UCSD-AML1 (cell line): ENCODE measurements at regions not wholly inside any gene's neighbourhood (a gene's known extent, or its start where the extent isn't known, plus 50 kb on each side); places are given as distances from the start of the nearest gene placed in this dataset.
"Not testable (repeated sequence)": the region's sequence is repeated elsewhere in the genome, so short reads cannot be mapped to it uniquely, and the experiment has no call there.

Experiments used
- DNase-seq: peaks from one replicate; lab custom pipeline; 2025; ENCODE audit not compliant: unreplicated experiment; lab: John Stamatoyannopoulos, UW

GRCh38 chr9:38257626-38258215 lies 134.8 kb upstream of the ALDH1B1 start:
- DNase-seq: no peak

- DNase-seq: no peak
These were observed 136.0 kb upstream of the ALDH1B1 start for GRCh38 chr9:38256461-38256860.

GRCh38 chr9:38255599-38255998 lies 136.9 kb upstream of the ALDH1B1 start:
- DNase-seq: no peak

GRCh38 chr9:38254756-38255155 lies 137.7 kb upstream of the ALDH1B1 start:
- no peak for DNase-seq

GRCh38 chr9:38254151-38254550 lies 138.4 kb upstream of the ALDH1B1 start:
- no peak for DNase-seq

GRCh38 chr9:38253200-38253599 lies 139.3 kb upstream of the ALDH1B1 start:
- no peak for DNase-seq

- DNase-seq: no peak
These were observed 141.3 kb upstream of the ALDH1B1 start for GRCh38 chr9:38251036-38251860.

- DNase-seq: no peak
These were observed 142.0 kb upstream of the ALDH1B1 start for GRCh38 chr9:38250279-38251035.

- no peak for DNase-seq
These were observed 142.8 kb upstream of the ALDH1B1 start for GRCh38 chr9:38249587-38250210.

GRCh38 chr9:38249049-38249448 lies 143.5 kb upstream of the ALDH1B1 start:
- no peak for DNase-seq

GRCh38 chr9:38246833-38247232 lies 145.7 kb upstream of the ALDH1B1 start:
- no peak for DNase-seq

- DNase-seq: no peak
These were observed 147.5 kb upstream of the ALDH1B1 start for GRCh38 chr9:38244971-38245370.

- DNase-seq: no peak
These were observed 148.5 kb upstream of the ALDH1B1 start for GRCh38 chr9:38243993-38244392.

GRCh38 chr9:38242151-38242550 lies 150.4 kb upstream of the ALDH1B1 start:
- not testable (repeated sequence) for DNase-seq

- no peak for DNase-seq
These were observed 152.5 kb upstream of the ALDH1B1 start for GRCh38 chr9:38240051-38240450.

GRCh38 chr9:38235244-38235643 lies 157.3 kb upstream of the ALDH1B1 start:
- DNase-seq: no peak

GRCh38 chr9:38234479-38235170 lies 157.9 kb upstream of the ALDH1B1 start:
- no peak for DNase-seq

- no peak for DNase-seq
These were observed 158.6 kb upstream of the ALDH1B1 start for GRCh38 chr9:38233796-38234355.

GRCh38 chr9:38233343-38233742 lies 159.2 kb upstream of the ALDH1B1 start:
- no peak for DNase-seq

- no peak for DNase-seq
These were observed 159.6 kb upstream of the ALDH1B1 start for GRCh38 chr9:38232895-38233294.
